HG02642 (cell line): ENCODE measurements at regions not wholly inside any gene's neighbourhood (a gene's known extent, or its start where the extent isn't known, plus 50 kb on each side); places are given as distances from the start of the nearest gene placed in this dataset.

Experiments
- ATAC-seq: cut with Tn5 transposase; IDR thresholded peaks from one replicate; pipeline ENCODE4 v1.9.1; 2021; ENCODE audit warnings: mild to moderate bottlenecking; ENCODE audit not compliant: unreplicated experiment, poor library complexity

DNA sequence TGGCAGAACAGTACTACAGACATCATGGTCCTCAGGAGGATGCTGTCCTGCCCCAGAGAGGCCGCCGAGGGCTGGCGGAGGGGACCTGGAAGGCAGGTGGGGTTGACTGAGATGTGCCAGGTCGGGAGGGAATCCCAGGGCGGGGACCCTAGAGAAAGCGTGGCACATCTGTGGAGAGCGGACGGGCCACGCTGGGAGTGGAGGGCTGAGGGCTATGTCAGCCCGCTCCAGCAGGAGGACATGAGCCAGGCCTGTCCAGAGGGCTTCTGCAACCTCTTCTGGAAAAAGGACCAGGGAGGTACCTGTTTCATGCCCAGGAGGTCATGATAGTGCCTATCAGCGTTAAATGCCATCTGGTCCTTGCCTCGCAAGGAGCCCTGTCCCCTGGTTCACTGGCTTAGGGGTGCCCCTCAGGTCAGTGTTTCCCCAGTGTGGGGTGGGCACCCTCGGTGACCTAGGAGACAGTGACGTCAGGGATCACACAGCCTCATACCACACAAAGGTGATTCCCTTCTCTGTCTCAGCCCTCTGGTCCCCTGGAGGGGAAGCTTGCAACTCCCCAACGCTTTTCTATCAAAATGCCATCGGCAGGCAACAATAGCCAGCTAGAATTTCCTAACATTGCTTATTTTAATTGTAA lies 103.6 kb upstream of the IER5L start:
- ATAC-seq: no peak

DNA sequence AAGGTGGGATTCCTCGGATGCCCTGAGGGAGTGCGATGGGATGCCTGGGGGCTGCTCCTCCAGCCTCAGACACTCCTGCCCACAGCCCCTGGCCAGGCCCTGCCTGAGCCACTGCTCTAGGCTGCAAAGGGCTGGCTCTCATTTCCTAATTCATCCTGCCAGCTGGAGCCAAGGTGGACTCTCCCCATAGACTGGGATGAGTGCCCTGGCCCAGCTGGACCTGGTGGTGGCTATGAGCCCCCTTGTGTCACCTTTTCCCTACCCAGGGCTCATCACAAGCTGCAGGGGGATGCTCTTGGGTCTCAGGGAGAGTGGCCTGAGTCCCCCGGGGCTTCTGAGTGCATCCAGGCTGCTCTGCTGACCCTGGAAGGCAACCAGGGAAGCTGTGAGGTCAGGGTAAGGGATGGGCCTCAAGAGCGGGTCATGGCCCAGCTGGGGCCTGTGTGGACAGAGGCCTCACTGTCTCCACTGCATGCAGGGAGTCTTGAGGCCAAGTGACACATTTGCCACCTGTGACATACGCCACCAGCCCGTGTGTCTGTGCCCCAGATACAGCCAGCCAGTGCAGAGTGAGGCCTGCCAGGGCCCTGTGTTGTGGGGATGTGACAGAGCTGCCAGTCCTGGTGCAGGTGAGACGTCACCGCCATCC lies 102.7 kb upstream of the IER5L start:
- ATAC-seq: no peak

DNA sequence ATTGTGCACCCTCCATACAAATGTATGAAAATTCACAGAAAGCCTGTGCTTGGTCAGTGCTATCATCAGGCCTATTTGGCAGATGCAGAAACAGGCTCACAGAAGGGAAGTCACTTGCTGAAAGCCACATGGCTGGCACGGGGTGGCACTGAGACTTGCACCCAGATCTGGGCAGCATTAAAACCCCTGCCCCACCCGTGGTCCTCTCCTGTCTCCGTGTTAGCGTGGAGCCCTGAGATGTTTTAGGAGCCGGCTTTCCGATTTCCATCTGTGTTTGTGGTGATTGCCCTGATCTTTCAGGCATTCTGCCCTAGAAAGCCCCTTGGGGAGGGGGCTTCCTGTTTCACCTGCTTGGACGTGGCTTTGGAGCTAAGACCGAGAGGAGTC lies 102.2 kb upstream of the IER5L start:
- ATAC-seq: no peak

DNA sequence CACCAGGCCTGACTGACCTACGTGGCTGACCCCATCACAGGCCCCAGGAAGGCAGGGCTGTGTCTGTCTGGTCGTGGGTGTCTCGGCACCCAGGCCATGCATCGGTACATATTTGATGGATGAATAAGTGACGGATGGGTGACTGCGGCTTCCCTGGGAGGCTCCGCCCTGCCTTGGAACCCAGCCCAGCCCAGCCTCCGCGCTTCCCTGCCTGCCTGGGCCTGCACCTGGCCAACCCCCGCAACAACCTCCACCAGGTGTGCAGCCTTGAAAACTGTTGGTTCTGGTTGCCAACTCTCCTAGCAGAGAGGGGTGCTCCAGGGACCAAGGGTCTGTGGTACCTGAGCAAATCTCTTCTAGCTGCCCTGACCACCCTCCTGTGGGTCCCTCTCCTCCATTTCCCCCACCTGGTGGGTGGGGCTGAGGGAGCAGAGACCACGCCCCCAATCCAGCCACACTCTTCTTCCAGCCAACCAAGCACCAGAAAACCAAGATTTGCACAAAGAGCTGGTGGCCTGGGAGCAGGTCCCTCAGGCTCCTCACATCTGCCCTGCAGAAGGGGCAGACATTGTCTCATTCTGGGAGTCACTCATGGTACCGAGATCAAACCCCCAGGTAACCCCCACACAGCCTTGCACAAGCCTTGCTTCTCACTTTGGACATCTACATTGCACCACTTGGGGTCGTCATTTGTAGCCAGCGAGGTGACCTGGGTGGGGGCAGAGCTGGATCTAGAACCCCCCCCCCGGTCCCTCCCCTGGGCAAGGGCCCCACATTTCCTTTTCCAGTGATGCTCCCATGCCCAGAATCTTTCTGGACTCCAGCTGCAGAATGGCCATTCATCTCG lies 100.6 kb upstream of the IER5L start:
- ATAC-seq: no peak

DNA sequence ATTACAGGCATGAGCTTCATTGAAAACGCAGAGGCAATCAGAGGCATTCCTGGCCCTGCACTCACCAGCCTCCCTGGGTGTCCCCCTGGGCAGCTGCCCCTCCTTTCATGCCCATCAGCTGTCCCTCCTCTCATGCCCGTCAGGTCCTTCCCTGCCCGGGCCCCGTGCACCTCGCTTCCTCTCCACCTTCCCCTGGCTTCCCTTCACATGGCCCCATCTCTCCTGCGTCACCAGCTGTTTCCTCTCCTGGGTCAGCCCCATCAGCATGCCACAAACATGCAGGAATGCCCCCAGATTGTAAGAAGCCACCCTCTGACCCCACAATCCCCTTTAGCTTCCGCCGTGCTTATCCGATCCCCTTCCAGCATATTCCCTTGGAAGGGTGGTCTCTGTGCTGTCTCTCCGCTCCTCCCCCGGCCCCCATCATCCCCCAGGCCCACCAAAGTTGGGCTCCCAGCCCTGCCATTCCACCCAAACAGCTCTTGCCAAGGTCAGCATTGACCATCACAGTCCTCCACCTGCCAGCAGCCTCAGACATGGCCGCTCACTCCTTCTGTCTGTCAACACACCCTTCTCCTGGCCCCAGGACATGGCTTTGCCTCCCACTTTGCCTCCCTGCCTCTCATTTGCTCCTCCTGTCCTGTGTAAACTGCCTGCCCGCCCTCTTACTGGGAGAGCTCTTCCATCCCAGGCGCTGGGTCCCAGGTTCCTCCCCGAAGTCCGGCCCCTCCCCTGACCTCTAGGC lies 98.6 kb upstream of the IER5L start:
- no peak for ATAC-seq

DNA sequence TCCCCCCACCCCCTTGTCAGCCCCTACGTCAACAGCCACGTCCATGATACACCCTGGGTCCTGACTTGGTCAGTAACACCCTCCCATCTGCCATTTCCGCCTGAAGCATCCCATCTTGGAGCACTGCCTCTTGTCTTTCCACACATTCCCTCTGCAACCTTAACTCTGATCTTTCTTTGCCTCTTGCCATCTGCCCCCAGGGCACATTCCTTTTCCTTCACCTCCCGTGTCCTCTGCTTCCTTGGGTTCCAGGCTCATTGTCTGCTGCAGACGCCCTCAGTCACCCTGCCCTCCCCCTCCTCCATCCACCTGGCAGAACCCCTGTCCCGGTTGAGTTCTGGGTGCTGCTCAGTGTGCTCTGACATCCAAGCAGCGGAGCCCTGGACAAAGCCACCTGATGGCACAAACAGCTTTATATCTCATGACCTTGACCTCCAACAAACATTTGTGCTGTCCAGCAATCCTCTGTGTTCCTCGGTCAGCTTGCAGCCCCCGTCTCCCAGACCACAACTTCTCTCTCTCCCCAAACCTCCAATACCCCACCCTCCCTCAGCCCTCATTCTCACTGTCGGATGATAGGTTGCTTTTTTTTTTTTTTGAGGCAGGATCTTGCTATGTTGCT lies 97.7 kb upstream of the IER5L start:
- ATAC-seq: no peak

DNA sequence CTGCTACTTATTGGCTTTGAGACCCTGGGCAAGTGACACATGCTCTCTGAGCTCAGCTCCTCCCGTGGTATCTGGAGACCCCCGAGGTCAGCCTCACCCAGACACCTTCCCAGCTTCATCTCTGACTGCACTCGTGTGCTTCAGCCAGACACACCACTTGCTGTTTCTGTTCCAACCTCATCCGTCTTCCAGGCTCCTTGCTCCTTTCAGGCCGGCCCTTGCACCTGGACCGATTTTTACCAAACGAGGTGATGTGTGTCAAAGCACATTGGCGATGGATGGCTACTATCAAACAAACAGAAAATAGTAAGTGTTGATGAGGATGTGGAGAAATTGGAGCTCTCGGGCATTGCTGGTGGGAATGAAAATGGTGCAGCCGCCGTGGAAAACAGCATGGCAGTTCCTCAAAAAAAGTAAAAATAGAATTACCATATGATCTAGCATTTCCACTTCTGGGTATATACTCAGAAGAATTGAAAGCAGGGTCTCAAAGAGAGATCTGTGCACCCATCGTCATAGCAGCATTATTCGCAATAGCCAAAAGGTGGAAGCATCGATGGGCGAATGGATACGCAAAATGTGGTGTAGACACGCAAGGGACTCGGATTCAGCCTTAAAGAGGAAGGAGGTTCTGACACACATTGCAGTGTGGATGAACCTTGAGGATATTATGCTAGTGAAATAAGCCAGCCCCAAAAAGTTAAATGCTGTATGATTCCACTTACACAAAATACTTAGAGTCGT lies 96.1 kb upstream of the IER5L start:
- no peak for ATAC-seq

DNA sequence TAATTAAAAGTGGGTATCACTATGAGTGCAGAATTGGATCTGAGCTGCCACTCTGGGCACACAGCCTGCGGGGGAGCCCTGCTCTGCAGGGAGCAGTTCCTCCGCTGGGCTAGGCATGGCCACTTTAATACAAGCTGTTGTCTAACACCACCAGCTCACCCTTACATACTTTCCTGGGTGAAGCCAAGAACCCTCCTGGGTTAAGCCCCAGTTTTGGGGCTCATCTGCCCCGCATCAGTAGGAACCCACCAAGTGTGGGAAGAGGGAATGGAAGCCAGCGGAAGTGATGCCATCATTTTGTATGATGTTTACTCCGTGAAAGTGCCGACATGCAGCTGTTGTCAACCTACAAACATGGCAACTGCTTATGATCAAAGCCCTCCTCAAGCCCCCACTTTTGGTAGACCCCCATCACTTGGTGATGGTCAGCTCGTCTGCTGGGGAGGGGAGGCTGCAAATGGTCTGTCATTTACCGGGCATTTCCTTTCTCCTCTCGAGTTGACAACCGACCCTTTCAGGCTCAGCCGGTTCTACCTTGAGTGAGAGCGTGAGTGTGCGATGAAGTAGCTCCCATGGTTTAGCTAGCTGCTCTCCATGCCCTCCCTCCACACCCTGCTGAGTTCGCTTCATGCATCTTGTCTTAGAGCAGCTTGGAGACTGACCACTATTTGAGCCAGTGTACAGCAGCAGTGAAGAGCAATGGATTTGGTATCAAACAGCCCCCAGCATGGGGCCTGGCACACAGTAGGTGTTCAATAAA lies 95.3 kb upstream of the IER5L start:
- ATAC-seq: no peak

DNA sequence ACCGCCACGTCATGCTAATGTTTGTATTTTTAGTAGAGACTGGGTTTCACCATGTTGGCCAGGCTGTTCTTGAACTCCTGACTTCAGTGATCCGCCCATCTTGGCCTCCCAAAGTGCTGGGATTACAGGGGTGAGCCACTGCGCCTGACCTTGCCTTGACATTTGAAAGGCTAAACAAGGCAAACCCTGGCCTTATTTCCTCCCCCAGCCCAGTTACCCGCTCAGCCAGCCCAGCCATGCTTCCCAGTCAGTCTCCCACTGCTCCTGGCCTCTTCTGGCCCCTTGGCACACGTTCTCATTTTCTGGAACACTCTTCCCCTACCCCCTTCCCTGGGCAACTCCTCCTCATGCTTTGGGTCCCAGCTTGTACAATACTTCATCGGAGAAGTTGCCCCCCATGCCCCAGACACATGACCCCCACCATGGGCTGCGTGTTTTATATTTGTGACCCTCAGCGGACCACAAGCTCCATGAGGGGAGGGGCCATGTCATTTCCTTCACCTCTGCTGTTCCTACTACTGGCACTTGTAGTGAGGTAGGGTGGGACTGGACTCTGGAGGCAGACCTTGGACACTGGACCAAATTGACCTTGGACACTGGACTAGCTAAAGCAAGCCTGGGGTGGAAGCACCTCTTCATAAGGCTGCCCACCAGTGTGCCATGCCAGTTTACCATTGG lies 94.4 kb upstream of the IER5L start:
- ATAC-seq: no peak

DNA sequence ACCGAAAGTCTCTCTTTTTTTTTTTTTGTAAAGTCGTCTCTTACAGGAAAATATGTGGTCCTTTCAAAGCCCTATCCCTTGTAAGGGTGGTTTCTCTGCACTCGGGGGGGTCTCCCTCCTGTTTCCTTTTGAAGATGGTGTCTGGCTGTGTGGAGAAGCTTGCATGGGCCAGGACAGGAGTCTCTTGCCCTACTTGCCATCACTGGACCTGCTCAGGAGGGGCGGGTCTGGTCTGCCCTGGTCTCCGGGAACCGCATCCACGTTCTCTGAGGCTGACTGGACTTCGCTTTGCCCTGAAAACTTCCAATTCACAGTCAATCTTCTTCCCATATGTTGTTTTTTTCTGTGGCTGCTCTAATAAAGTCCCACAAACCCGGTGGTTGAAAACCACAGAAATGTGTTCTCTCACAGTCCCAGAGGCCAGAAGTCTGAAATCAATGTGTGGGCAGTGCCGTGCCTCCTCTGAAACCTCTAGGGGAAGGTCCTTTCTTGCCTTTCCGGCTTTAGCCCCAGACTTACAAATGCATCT lies 92.9 kb upstream of the IER5L start:
- peak; percentile 59 for ATAC-seq

DNA sequence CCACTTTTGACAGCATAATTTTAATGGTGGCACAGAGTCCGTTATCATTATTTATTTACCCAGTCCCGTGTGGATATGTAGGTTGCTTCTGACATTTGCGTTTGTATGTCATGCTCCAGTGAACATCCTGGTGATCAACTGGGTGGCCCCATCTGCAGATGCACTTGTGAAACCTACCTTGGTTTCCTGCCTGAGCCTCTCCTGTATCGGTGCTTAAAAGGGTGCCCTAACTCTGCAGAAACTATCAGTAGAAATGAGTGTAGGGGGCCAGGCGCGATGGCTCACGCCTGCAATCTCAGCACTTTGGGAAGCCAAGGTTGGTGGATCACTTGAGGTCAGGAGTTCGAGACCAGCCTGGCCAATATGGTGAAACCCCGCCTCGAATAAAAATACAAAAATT lies 92.1 kb upstream of the IER5L start:
- ATAC-seq: peak; percentile 70

DNA sequence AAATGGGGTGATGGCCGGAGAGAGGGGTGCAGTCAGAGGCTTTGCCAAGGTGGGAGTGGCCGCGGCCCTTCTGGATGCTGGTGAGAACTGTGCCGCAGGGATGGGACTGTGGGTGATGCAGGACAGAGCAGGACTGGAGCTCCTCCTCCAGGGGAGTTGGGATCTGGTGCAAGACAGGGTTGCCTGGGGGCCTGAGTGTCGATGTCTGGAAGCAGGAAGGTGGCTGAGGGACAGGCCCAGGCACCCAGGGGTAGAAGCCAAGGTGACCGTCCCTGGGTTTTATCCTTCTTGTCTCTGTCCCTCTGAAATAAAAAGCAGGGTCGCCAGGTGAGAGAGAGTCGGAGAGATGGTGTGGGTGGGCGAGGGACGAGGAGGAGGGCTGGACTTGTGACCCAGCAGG lies 89.1 kb upstream of the IER5L start:
- ATAC-seq: no peak

DNA sequence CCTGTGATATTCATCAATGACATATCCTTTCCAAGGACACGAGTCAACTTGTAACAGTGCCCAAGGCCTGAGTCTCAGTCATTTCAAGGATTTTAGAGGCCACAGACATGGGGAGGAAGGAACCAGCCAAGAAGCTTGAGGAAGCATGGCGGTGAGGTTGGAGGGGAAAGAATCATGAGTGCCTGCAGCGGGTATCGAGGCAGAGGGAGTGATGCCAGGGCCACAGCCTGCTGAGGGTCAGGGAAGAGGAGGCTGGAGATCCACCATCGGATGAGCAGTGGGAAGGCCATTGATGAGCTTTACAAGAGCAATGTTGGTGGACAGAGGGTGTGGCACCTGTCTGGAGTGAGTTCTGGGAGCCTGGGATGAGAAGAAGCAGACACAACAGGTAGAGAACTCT lies 88.5 kb upstream of the IER5L start:
- no peak for ATAC-seq

DNA sequence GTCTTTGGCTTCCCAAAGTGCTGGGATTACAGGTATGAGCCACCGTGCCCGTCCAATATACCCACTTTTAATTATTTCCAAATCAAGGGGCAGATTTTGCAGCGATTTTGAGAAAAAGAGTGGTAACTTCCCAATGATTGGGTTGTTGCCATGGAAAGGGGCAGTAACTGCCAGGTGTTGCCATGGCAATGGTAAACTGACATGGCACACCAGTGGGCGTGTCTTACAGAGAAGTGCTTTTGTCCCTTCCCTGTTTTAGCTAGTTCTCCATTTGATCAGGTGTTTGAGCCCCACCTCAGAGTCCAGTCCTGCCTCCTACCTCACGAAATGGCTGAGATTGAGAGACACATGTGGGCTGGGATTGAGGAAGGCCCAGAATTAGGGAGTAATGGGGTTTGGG lies 86.3 kb upstream of the IER5L start:
- no peak for ATAC-seq

DNA sequence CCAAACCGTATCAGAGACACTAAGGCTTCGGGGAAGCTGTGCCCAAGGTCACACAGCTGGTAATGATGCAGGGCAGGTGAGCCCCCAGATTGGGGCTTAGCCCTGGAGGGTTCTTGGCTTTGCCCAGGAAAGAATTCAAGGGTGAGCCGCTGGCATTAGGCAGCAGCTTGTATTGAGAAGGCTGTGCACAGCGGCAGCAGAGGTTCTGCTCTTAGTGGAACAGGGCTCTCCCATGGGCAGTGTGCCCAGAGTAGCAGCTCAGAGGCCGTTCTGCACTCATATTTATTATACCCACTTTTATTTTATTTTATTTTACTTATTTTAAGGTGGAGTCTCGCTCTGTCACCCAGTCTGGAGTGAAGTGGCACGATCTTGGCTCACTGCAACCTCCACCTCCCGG lies 85.8 kb upstream of the IER5L start:
- ATAC-seq: no peak

DNA sequence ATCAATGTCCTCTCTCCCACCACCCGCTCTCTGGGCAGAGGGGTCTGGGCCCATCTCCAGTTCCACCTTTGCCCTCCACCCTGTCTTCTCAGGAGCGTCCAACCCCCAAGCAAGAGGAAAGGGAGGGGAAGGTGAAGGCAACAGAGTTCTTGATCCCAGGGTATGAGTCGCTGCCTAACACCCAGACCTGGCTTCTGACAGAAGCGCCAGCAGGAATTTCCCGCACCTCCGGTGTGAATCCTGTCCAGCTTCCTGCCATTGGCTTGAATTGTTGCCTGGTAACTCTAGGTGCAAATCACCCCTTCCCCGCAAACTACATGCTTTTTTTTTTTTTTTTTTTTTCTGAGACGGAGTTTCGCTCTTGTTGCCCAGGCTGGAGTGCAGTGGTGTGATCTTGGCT lies 84.2 kb upstream of the IER5L start:
- no peak for ATAC-seq

DNA sequence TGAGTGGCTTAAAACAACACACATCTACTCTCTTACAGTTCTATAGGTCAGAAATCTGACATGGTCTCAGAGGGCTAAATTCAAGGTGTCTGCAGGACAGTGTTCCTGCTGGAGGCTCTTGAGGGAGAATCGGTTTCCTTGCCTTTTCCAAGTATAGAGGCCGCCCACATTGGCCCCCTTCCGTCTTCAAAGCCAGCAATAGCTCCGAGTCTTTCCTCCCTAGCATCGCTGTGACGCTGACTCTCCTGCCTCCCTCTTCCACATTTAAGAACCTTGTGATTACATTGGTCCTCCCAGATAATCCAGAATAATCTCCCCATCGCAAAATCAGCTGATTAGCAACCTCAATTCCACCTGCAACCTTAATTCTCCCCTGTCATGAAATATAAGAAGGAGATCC lies 81.3 kb upstream of the IER5L start:
- ATAC-seq: no peak

DNA sequence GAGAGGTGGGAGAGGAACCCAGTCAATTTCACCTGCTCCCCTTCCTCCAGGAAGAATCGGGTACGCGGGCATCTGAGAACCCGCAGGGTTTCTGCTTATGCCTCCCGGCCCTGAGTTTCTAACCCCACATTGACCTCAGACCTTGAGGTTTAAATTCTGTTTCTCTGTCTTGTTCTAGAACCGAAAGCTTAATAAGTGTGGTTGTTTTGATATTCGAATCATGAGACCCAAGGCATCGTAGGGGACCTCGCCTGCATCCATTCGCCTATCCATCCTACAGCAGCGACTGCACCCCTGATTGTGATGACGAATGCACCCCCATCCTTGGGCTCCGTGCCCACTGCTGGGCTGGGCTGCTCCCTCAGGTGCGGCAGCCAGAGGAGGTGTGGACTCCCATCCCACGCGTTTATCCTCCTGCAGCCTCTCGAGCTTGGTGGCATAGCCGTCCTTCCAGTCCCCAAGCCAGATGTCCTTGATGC lies 80.8 kb upstream of the IER5L start:
- no peak for ATAC-seq
